Middle frontal gyrus (tissue), 1 donor: ENCODE measurements at regions not wholly inside any gene's neighbourhood (a gene's known extent, or its start where the extent isn't known, plus 50 kb on each side); places are given as distances from the start of the nearest gene placed in this dataset.
"Not testable (repeated sequence)": the region's sequence is repeated elsewhere in the genome, so short reads cannot be mapped to it uniquely, and the experiment has no call there.

ENCODE experiments used
- DNase-seq: peaks from one replicate; pipeline ENCODE4 v3.0.0-alpha.2; 2015; ENCODE audit warnings: low spot score; ENCODE audit errors: extremely low spot score

GRCh38 chr18:57954935-57955334 lies 89.1 kb upstream of the NEDD4L start:
- no peak for DNase-seq

DNA sequence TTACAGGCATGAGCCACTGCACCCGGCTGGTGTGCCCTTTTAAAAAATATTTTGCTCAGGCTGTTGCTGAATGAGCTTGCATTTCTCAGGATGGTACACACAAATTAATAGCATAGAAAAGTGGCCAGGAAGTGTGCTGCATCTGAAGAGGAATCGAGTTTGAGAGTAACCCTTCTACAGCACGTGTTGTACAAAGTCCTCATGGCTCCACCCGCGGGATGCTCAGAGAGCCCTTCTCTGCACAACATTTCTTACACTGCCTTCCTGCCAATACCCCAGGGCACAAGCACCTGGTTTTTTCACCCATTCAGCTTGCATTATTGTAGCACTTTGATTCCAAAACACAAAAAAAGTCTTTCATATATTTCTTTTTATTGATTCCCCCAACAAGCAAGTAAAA lies 90.1 kb upstream of the NEDD4L start:
- DNase-seq: no peak

- no peak for DNase-seq
Observed at GRCh38 chr18:57951999-57952774, 91.8 kb upstream of the NEDD4L start.

- DNase-seq: no peak
Observed at GRCh38 chr18:57951117-57951796, 92.8 kb upstream of the NEDD4L start.

DNA sequence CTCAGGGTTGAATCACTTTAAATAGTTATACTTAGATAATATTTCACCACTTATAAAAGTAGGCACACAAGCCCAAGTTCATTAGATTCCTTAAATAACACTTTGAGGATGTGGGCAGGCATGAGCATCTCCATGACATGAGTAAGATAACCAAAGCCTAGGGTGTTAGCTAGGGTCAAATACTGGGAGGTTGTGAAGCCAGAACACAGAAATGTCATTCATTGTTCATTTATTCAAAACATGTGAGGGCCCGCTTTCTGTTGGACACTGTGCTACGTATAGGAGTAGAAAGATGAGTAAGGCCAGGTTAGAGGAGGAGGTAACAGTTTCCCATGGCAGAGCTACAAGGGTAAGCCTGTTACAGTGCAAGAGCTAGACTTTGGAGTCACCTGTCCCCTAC lies 93.5 kb upstream of the NEDD4L start:
- DNase-seq: no peak

DNA sequence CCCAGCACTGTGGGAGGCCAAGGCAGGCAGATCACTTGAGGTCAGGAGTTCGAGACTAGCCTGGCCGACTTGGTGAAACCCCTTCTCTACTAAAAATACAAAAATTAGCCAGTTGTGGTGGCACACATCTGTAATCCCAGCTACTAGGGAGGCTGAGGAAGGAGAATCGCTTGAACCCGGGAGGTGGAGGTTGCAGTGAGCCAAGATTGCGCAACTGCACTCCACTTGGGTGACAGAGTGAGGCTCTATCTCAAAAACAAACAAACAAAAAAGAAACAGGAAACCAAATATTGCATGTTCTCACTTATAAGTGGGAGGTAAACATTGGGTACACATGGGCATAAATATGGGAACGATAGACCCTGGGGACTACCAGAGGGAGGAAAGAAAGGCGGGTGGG lies 94.7 kb upstream of the NEDD4L start:
- DNase-seq: not testable (repeated sequence)

- no peak for DNase-seq
Observed at GRCh38 chr18:57947117-57947516, 96.9 kb upstream of the NEDD4L start.

- DNase-seq: no peak
Observed at GRCh38 chr18:57943723-57944122, 100.3 kb upstream of the NEDD4L start.

DNA sequence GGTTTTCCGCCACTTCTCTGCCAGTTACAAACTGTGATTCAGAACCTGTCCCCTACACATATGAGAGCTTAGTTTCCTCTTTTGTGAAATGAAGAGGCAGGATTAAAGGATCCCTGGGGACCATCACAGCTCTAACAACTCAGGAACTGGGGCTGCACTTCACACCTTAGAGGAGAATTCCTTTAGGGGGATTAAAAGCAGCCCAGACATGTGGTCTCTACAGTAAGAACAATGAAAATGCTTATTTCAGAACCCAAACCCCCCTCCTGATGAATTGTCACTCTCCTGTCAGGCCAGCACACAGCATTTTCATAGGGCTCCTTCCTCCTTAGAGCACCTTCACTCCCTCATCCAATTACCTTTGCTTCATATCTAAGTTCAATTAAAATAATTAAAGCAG lies 101.5 kb upstream of the NEDD4L start:
- DNase-seq: no peak

GRCh38 chr18:57941841-57942489 lies 102.1 kb upstream of the NEDD4L start:
- DNase-seq: no peak

DNA sequence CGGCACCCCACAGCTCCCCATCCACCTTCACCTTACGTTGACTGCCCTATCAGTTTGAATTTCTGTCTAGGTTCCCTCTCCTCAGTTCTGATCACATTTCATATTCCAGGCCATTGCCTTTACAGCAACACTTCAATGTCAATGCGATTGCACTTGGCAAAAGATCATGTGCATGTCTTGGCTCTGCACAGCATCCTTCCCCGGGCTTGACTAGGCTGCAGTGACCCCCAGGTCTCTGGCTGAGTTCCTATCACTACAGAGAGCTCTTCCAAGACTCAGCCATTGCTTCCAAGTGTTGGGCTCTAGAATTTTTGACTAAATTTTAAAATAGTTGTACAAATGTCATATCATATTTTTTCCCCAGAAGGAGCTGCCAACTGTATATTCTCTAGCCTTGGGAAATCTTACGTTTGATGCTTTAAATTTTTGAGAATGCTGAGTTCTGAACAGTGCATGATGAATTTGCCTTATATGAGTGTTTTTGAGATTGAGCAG lies 103.8 kb upstream of the NEDD4L start:
- no peak for DNase-seq

DNA sequence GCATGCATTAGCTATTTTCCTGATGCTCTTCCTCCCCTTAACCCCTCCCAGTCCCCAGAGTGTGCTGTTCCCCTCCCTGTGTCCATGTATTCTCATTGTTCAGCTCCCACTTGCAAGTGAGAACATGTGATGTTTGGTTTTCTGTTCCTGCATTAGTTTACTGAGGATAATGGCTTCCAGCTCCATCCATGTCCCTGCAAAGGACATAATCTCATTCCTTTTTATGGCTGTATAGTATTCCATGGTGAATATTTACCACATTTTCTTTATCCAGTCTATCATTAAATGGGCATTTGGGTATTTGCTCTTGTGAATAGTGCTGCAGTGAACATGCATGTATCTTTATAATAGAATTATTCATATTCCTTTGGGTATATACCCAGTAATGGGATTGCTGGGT lies 109.7 kb upstream of the NEDD4L start:
- not testable (repeated sequence) for DNase-seq

DNA sequence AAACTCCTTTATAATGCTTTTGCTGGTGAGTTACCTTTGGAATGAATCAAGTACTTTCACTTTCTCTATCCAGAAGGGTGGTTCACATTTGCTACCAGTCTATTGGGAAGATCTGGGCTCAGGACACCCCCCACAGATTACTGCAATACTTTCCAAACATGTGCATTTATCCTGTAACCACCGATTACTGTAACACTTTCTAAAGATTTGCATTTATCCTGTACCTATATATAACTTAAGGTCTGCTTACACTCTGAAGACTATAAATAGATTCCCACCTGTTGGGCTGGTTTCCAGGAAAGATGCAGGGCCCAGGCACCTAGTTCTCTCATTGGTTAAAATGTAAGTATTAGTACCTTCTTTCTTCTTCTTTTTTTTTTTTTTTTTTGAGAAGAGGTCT lies 113.0 kb upstream of the NEDD4L start:
- no peak for DNase-seq

DNA sequence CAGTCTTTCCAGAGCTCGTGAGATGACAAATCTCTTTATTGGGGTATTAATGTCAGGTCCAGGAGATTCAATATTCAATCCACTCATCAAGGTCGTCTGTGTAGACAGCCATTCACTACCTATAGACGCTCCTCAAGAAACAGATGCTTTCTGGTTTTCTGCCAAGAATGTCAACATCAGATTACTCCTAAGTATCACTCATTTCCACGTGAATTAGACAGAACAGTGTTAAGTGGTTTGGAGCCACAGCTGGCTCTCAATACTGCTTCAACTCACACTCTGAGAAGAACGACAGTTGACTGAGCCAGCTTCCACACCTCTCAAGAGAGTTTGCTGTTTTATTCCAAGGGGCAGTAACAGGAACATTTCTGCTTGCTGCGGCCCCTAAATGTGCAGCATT lies 113.5 kb upstream of the NEDD4L start:
- no peak for DNase-seq

GRCh38 chr18:57929922-57930321 lies 114.1 kb upstream of the NEDD4L start:
- no peak for DNase-seq

- DNase-seq: no peak
Observed at GRCh38 chr18:57928466-57928865, 115.6 kb upstream of the NEDD4L start.

GRCh38 chr18:57927511-57927910 lies 116.5 kb upstream of the NEDD4L start:
- DNase-seq: no peak

DNA sequence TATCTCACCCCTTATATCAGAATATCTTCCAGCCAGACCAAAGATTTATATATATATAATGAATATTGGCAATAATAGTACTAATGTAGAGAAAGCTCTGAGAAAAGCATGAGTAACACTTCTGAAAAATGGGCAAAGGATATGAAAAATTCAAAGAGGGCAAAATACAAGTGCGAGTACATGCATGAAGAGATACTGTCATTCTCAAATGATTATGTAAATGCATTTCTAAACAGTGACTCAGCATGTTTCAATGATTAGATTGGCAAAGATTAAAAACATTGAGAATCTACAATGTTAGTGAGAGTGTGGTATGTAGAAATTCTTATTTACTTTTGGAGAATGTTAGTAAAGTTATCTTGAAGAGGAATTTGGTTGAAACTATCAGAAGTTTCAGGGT lies 118.3 kb upstream of the NEDD4L start:
- DNase-seq: no peak

GRCh38 chr18:57923611-57924010 lies 120.4 kb upstream of the NEDD4L start:
- DNase-seq: no peak

DNA sequence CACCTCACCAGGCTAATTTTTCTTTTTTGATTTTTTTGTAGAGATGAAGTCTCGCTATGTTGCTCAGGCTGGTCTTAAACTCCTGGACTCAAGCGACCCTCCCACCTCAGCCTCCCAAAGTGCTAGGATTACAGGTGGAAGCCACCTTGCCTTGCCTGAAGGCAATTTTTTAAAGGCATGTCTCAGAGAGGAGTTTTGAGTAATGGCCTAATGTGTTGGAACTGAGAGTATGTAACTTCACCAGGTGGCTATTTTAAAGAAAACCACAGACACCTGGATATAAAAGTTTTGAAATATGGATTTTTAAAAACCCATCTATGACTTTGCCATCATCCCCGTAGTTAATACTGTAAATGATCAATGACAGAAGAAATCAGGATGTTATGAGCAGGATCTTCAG lies 119.8 kb upstream of the ATP8B1 start:
- DNase-seq: no peak

- DNase-seq: no peak
Observed at GRCh38 chr18:57921708-57922107, 118.6 kb upstream of the ATP8B1 start.

DNA sequence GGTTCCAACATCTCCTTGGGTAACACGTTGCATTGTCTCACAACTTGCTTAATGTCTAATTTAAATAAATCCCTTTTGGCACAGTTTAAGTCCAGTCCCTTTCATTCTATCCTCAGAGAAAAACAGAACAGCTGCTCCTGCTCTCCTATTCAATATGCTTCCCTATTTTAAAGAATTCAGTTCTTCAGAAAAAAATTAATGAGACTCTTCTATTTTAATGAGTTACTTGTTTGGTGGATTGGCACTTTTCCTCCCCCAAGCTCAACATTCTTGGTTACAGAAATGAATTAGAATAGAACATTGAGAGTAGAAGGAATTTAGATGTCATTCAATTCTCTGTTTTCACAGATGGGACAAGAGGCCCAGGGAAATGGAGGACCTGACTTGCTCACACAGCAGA lies 116.9 kb upstream of the ATP8B1 start:
- peak; percentile 21 for DNase-seq
